Lung microvascular endothelial cell (primary cell): ENCODE measurements at regions not wholly inside any gene's neighbourhood (a gene's known extent, or its start where the extent isn't known, plus 50 kb on each side); places are given as distances from the start of the nearest gene placed in this dataset.
"Not testable (repeated sequence)": the region's sequence is repeated elsewhere in the genome, so short reads cannot be mapped to it uniquely, and the experiment has no call there.

ENCODE experiments used
- DNase-seq, 2 donors: peaks; one replicate each; pipeline versions ENCODE4 v3.0.0 to v3.0.0-alpha.2; 2010; ENCODE audit warnings: low read depth in 2 of 2

DNA sequence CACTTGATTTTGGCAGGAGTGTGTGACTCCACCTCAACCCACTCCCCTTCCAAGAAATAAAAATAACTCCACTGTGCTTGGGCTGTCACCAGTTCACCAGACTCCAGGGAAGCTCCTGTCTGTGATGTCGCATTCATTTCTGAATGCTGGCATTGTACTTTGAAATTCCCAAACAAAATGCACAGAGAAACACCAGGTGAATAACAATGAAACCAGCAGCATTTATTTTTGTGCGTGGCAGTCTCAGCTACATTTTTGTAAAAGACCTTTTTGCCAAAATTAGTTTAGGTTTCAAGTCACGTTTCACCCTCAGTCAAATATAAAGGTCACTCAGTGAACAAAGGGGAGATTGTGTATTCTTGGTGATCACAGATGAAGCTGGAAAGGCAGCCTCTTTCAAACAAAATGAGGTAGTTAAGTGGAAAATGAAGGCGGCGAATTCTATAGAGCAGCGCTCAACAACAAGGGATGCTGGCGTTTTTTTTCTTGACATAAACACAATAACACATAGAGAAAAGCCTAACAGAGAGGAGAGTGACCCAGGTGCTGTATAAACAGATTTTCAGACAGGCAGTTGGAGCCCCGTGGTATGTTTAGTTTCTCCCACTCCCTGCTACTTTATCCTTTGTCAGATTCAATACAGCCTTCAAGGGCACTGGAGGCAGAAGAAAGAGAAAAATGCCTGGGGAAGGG, 210.3 kb upstream of the GCFC2 start:
- DNase-seq, result no peak

DNA sequence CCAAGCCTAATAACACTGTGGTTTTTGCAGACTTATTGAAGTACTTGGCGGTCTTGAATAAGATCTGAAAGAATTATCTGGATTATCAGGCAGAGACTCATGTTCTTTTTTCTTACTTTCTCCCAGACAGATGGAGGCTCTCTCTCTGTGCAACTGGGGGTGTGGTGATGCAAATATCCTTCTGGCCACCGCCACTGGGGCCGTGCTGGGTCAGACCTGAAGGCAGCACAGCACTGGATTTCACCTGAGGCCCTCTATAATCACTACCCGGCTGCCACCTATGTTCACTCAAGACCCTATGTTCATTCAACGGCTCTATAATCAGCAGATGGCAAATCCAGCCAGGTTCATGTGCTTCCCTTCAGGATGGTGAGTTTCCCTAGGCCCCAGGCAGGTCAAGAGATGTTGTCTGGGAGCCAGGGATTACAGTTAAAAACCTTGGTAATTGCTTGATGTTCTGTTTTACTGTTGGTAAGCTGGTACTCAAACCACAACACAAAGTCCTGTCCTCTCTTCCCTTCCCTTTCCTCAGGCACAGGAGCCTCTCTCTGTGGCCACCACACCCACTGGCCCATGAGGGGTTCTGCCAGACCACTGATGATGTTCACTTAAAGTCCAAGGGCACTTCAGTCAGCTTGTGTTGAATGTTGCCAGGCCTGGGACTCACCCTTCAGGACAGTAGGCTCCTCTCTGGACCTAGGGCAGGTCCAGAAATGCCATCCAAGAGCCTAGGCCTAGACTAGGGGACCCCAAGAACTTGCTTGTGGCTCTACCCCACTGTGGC, 205.3 kb upstream of the GCFC2 start:
- DNase-seq, result no peak

DNA sequence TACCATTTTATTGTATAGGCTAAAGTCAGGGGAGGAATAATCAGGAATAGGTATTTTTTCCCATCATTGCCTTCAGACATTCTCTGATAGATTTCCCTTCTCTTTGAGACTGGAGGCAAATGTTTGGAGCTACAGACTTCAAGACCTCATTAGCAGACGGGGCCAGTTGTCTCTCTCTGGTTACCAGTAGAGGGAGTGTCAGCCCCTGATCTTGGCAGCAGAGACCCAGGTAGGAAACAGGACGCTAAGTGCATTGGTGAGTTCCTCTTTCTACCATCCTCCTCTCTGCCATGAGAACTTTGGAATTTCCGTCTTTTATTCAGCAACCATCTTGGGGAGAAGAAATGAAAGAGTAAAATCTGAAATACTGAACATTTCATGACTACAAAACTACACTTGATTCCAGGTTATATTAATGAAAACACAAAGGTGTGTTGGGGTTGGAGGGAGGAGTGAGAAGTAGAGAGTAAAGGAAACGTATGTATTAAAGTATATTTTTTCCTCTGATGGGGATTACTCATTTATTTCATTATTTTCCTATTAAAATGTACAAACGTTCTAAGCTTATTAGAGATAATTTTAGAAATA, 186.2 kb upstream of the GCFC2 start:
- DNase-seq, result peak in 1 of 2 donors; percentile 0

DNA sequence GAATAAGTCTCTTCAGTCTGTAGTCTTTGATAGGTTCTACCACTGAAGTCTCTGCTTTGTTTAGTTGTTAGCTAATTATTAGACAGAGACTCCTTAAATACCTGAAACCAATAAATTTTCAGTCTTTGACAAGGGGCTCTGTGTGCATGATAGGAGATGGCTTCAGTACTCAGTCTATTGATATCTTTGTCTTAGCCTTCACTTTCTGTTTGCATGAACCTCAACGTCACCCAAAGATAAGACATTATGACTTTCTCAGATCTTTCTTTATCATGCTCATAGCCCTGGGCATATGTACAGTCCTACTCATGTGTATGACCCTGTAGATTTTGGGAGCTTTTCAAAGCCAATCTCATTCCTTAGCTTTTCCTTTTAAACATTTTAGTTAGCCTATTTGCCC, 183.5 kb upstream of the GCFC2 start:
- DNase-seq, result no peak

DNA sequence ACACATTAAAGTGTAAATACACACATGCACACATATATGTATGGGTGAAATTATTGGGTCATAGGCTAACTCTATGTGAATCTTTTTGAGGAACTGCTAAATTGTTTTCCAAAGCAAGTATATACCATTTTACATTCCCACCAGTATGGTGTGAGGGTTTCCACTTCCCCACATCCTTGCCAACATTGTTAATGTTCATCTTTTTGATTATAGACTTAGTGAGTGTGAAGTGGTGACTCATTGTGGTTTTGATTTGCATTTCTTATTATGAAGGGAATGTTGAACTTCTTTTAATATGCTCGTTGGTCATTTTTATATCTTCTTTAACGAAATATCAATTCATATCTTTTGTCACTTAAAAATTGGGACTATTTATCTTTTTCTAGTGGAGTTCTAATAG, 181.8 kb upstream of the GCFC2 start:
- no peak for DNase-seq

DNA sequence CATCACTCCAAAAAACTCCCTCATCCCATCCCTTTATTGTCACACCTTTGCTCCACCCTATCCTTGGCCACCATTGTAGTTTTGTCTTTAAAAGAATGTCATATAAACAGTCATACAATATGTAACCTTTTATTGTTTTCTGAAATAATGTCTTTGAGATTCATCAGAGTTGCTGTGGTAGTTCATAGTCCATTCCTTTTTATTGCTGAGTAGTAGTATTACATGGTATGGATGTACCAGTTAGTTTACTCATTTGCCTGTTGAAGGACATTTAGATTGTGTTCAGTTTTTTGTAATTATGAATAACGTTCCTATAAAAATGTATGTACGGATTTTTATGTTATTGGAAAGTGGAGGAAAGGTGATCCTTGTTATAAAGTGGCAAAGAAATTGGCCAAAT, 171.8 kb upstream of the GCFC2 start:
- DNase-seq, result no peak

DNA sequence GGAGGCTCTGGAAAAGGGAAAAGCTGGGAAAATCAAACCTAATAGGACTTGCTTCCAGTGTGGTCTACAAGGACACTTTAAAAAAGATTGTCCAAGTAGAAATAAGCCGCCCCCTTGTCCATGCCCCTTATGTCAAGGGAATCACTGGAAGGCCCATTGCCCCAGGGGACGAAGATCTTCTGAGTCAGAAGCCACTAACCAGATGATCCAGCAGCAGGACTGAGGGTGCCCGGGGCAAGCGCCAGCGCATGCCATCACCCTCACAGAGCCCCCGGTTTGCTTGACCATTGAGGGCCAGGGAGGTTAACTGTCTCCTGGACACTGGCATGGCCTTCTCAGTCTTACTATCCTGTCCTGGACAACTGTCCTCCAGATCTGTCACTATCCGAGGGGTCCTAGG, 164.9 kb upstream of the GCFC2 start:
- not testable (repeated sequence) for DNase-seq

DNA sequence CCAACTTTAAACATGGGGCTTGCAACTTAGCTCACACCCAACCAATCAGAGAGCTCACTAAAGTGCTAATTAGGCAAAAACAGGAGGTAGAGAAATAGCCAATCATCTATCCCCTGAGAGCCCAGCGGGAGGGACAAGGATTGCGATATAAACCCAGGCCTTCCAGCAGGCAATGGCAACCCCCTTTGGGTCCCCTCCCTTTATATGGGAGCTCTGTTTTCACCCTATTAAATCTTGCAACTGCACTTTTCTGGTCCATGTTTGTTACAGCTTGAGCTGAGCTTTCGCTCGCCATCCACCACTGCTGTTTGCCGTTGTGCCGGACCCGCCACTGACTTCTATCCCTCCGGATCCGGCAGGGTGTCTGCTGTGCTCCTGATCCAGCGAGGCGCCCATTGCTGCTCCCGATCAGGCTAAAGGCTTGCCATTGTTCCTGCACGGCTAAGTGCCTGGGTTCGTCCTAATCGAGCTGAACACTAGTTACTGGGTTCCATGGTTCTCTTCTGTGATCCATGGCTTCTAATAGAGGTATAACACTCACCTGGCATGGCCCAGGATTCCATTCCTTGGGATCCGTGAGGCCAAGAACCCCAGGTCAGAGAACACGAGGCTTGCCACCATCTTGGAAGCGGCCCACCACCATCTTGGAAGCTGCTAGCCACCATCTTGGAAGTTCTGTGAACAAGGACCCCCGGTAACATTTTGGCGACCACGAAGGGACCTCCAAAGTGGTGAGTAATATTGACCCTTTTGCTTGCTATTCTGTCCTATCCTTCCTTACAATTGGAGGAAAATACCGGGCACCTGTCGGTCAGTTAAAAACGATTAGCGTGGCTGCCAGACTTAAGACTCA, 161.3 kb upstream of the GCFC2 start:
- not testable (repeated sequence) for DNase-seq

DNA sequence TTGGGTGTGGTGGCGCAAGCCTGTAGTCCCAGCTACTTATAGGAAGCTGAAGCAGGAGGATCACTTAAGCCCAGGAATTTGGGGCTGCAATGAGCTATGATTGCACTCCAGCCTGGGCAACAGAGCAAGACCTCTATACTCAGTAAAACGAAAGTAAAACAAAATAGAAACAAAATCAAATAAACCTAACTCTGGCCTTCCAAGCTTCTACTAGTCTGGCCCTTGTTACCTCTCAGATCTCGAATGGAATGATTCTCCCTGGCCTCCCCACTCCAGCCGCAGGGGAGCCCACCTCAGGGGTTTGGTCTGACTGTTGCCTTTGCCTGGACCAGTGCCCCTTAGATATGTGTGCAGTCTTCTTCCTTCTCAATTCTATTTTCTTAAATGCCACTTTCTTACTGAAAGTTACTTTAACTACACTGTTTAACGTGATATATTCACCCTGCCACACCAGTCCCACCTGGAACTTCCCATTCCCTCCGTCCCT, 160.0 kb upstream of the GCFC2 start:
- DNase-seq, result no peak

DNA sequence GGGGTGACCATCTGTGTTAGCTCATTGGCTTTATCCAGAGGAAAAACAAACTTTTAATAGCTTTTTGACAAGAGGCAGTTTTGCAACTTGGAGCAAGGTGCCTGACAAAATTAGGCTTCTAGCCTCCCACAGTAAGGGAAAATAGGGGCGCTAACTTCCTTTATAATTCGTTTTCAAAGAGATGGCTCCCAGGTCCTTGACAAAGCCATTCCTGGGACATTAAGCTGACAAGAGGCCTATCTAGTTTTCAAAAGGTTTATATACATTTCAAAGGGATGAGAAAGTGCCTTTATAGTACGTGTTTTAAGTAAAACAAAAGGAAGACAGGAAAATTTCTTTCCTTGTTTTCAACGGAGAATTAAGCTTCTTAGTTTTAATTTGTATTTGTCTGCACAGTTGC, 159.4 kb upstream of the GCFC2 start:
- no peak for DNase-seq

DNA sequence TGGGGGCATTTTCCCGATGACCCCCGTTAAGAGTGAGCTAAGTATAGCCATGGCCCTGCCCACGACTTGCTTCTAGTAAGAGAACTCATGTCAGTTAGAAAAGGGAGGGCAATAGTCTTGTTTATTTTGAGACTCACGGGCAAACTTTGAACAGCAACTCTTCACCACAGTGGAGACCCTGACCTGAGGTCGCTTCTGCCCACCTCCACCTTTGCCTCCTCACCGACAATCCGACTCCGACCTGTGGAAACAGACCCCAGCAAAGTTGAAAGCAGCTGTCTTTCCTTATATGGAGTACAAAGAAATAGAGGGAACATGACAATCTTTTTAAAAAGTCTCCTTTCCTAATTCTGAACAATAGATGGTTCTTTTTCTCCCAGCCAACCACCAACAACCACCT, 155.0 kb upstream of the GCFC2 start:
- DNase-seq, result no peak

DNA sequence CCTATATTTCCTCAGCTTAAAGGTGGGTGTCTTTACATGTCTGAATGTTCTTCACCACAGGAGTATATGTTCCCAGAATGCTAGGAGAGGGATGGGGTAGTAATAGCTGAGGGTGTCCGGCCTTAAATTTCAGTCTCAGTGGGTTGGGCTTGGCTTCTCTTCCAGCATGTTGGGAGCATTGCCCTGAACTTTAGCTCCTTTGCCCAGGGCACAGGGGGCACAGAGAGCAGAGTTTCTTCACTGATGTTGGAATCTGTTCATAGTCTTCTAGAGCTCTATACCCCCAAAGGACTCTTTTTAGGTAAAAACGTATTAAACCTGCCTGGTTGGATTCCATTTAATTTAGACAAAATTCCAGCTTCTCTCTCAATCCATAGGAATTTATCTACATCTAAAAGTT, 154.4 kb upstream of the GCFC2 start:
- no peak for DNase-seq

DNA sequence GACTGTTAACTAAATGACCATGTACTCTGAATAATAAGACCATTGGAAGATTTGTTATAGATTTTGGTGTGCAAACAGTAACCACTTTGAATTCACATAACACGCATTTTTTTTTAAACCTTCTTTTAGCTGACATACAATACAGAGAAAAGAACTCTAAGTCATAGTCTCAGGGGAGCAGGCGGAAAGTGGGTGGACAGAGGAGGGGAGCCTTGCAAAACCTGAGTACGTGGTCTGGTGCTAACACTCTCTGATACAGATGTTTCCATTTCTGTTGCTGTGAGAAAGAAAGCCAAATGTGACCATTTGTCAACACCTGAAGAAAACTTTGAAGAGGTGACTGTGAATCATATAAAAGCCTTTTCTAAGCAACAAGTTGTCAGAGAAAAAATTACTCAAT, 151.8 kb upstream of the GCFC2 start:
- no peak for DNase-seq

DNA sequence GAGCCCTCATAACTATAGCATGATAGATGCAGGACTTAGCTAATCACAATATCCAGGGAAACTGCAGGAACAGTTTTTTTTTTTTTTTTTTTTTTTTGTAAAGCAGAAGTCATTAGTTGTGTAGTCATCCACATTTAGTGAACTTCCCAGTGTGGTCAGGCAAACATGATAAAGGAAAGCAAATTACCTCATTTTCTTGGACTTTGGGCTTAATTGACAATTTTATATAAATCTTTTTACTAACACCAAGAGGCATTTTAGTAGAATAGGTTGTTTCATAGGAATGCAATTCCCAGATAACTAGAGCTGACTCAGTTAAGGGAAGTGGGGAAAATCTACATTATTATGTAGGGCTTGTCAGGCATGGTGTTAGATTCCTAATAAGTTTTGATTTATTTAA, 142.7 kb upstream of the GCFC2 start:
- no peak for DNase-seq

DNA sequence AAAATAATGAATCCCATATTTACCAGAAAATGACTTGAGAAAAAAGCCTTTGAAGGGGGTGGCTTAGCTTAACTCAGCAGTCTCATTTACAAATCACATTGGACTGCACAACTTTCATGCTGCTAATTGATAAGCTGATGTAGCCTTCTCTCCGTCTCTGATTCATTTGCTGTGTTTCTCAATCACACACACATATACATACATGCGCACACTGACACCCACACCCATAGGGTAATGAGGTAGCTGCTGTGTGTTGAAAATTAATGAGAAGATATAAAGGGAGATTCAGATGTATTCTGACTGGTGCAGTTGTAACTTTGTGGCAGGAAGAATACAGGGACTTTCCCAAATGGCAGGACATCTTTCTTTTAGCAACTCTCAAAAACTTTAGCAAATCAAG, 141.9 kb upstream of the GCFC2 start:
- DNase-seq, result no peak

DNA sequence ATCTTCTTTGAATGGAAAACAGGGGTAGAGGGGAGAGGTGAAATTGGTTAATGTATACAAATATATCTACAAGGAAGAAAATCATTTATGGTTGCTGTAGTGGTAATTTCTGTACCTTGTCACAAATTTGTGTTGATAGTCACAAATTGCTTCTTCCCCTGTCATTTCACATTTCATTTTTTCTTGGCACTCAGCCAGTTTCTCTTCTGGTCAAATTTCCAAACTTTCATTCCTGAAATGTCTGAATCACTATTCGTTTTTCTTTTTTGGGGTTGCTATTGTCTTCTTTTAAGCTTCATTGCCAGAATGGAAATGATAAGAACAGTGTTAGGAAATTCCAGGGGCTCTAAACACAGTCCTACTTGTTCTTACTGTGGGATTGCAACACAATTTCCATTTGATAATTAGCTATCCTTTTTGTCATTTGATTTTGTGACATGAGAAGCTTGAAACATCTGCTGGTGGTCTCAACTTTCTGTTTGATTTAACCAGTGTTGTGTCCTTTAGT, 136.0 kb upstream of the GCFC2 start:
- peak in 1 of 2 donors; percentile 48 for DNase-seq

DNA sequence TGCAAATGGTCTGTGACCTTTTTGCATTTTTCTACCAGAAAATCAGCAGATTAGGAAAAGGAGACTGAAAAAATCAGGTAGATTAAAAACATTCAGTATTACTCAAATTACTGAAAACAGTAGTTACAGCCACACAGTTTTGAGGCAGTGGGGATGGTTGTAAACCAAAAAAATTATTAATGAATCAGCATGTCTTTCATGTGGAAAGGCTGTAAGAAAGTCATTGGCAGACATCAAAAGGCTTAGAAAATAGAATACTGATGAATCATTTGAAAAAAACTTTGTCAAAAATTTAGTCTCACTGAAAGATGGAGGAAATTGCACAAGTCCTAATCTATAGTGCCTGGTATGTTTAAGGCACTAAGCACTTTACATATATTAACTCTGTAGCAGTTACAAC, 133.9 kb upstream of the GCFC2 start:
- no peak for DNase-seq

DNA sequence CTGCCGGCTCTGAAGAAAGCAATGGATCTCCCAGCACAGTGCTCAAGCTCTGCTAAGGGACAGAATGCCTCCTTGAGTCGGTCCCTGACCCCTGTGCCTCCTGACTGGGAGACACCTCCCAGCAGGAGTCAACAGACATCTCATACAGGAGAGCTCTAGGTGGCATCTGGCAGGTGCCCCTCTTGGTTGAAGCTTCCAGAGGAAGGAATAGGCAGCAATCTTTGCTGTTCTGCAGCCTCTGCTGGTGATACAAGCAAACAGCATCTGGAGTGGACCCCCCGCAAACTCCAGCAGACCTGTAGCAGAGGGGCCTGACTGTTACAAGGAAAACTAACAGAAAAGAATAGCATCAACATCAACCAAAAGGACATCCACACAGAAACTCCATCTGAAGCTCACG, 123.9 kb upstream of the GCFC2 start:
- not testable (repeated sequence) for DNase-seq

DNA sequence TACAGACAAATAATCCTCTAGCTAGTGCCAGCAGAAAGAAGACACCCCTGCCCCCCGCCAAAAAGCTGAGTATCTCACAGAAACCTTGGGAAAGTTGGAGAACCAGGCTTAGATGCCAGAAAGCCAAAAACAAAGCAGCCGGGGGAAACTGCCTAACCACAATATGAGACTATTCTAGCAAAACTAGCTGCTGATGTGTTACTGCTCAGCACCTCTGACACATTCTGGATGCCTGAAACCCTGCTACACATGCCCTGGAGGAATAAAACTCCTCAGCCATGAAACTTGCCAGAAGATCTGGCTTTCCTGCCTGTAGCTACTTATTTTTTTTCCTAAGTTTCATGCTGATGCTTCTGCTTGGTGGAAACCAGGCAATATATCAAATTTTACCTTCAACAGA, 122.7 kb upstream of the GCFC2 start:
- no peak for DNase-seq

DNA sequence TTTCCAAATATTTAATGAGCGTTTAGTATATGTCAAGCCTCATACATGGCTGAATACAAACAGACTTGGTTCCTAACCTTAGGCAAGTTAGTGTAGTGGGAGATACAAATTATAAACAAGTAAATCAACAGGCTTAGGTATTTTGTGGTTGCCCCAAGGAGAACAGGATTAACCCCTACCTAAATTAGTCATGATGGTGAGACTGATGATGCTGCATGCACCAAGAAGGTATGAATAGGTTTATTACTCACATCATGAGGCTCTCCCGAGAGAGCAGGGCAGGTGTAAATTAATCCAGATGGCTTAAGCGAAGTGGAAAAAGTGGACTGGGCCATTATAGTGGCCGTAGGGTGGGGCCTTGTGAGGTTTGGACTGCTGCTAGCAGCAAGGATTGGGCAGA, 118.1 kb upstream of the GCFC2 start:
- no peak for DNase-seq

DNA sequence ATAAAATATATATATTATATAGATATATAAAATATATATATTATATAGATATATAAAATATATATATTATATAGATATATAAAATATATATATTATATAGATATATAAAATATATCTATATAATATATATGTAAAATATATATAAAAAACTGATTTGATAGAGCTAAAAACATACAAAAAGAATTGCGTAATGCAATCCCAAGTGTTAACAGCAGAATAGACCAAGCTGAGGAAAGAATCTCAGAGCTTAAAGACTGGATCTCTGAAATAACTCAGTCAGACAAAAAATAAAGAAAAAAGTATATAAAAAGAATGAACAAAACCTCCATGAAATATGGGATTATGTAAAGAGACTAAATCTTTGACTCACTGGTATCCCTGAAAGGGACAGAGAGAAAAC, 112.8 kb upstream of the GCFC2 start:
- DNase-seq, result not testable (repeated sequence)

DNA sequence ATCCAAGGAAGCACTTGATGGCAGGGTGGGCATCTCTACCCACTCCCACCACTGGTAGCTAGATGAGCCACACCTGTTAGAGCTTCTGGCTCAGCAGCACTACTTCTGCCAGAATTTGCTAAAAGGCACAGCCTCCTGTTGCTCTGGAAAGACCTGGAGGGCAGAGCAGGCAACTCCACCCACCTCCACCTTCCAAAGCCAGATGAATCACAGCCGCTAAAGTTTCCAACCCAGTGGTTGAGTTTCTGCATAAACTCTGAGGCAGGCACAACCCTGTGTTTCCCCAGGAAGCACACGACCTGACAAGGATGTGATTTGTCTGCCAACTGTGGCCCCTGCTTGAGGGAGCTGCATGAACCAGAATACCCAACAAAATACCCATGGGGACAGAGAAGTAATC, 111.6 kb upstream of the GCFC2 start:
- DNase-seq, result no peak
